HG03025 (cell line): ENCODE measurements at regions not wholly inside any gene's neighbourhood (a gene's known extent, or its start where the extent isn't known, plus 50 kb on each side); places are given as distances from the start of the nearest gene placed in this dataset.
"Not testable (repeated sequence)": the region's sequence is repeated elsewhere in the genome, so short reads cannot be mapped to it uniquely, and the experiment has no call there.

Experiments used
- ATAC-seq: cut with Tn5 transposase; IDR thresholded peaks from one replicate; pipeline ENCODE4 v1.9.1; 2021; ENCODE audit warnings: mild to moderate bottlenecking, moderate library complexity; ENCODE audit not compliant: unreplicated experiment, low FRiP score

DNA sequence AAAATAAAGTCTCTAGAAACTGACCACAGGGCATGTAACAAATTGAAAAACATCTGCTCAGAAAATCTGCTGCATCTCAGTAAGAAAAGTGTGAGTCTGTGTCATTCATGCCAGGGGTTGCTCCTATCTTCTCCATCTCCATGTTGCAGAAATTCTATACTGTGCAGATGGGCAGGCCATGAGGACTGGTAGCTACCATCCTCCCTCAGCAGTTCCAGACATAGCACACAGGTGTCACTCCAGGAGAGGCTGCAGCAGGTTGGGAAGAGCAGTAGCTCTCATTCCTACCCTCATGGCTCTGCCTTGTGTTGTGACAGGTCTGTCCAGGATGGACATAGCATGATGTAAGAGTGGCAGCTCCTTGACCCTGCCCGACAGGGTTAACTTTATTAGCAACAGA is 173.4 kb downstream of the NDUFS4 start:
- no peak for ATAC-seq

DNA sequence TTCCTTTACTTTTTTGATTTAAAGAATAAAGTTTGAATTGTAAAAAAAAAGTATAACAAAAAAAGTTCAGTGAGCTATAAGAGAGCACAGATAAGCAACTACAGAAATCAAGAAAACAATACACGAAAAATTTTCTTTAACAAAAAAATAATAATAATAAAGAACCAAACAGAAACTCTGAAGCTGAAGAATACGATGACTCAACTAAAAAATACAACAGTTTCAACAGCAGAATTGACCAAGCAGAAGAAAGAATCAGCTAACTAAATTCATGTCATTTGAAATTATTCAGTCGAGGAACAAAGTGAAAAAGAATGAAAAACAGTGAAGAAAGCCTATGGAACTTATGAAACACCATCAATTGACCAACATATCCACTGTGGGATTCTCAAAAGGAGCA is 177.7 kb downstream of the NDUFS4 start:
- no peak for ATAC-seq

DNA sequence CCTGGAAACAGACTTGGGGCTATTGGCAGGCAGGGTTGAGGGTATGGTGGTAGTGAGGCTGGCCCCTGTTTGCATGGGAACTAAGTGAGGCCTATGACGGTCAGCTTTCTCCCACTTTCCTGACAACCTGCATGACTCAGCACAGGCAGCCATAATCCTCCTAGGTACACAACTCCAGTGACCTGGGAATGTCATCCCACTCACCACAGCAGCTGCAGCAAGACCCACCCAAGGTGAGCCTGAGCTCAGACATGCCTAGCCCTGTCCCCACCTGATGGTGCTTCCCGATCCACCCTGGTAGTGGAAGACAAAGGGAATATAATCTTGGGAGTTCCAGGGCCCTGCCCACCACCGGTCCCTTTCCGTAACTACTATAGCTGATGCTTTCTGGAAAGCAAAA is 178.7 kb downstream of the NDUFS4 start:
- no peak for ATAC-seq

DNA sequence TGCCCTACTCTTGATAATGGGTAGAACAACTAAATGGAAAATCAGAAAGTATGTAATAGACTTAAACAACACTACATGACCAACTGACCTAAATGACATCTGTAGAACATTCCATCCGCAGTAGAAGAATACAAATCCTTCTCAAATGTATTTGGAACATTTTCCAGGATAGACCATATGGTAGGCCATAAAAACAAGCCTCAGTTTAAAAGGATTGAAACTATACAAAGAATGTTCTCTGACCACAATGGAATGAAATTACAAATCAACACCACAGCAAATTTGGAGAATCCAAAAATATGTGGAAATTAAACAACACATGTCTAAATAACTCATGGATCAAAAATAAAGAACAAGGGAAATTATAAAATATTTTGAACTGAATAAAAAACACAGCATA is 189.2 kb downstream of the NDUFS4 start:
- ATAC-seq = no peak

DNA sequence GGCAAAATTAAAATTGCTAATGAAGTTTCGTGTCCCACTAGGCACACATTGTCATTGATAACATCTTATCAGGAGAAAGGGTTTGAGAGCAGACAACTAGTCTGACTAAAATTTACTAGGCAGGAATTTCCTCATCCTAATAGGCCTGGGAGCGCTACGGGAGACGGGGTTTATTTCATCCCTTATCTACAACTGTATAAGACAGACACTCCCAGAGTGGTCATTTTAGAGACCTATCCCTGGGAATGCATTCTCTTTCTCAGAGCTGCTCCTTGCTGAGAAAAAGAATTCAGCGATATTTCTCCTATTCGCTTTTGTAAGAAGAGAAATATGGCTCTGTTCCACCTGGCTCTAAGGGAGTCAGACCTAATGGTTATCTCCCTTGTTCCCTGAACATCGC is 191.8 kb downstream of the NDUFS4 start:
- ATAC-seq = not testable (repeated sequence)

DNA sequence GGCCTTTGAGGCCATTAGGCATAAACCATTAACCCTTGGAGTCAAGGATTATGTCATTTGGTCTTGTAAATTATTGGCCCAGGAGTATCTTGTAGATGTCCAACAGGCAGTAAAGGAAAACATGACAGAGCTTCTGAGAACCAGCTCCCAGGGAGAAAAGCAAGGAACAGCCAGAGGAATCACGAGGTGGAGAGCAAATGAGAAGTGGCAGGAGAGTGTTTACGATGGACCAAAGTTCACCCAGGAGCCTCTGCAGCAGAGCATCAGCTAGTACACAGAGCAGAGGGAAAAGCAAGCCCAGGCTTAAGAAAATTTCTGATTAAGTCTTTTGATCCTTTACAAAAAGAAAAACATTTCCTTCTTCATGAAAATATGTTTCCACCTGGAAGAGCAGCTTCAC is 206.2 kb downstream of the NDUFS4 start:
- no peak for ATAC-seq

DNA sequence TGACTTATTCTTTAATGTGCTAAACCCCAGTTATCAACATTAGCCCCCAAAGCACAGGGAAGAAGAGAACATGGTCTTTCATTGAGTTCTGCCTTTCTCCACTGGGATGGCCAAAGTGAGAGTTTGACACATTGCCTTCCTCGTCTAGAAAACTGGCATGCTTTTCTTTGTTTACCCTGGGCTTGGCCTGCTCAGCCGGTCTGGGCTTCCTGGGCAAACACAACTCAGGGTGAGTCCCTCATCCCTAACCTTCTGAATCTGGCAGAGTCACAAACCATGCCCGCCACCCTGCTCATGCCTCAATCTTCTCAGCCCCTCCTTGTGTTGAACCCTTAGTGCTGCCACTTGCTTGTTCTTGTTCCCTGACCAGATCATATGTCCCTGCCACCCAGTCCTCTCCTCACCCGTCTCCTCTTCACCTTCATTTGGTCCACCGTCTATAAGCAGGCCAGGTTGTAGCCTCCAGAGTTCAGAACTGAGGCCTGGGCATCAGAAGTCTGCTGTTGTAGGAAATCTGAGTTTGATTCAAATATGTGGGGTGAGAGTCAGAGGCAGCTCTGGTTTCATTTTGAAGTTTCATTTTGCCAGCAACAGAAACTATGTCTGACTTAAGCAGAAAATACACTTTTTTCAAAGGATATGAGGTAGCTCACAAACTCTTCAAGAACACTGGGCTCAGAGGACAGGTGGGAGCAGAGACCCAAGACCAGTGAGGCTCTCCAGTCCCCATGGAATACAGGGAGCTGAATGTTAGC is 217.6 kb downstream of the NDUFS4 start:
- peak; percentile 66 for ATAC-seq

DNA sequence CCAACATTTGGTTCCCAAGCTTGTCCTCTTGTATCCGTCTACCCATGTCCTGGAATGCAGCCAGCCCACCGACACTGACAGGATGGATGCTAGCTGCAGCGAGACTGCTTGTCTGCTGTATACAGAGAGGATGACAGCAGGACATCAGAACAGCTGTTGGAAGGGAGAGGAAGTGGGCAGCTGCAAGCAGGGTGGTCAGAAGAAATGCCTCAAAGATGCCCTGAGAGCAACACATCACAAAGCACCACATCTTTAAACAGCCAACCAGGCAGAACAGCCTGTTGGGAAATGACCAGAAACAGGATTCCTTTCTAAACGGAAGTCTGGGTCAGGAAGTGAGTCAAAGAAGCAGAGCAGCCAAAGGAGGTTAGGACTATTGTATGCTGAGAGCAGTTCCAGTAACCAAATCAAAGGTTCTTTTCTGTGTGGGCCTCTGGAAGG is 219.1 kb downstream of the NDUFS4 start:
- no peak for ATAC-seq

DNA sequence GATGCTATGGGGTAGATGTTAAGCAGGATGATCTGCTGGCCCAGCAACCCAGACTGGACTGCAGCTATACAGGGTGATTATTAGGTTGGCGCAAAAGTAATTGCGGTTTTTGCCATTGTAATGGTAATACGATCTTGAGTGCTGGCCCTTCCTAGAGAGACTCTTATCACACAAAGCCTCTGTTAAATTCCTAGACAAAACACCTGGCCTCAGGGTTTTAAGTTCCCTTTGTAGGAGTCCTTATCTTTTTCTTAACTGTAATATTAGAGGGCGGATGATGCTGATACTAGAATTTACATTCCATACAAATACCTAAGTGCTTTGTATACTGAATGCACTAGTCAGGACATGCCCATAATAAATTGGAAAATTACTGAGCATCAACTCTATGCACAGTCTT is 222.2 kb downstream of the NDUFS4 start:
- no peak for ATAC-seq

DNA sequence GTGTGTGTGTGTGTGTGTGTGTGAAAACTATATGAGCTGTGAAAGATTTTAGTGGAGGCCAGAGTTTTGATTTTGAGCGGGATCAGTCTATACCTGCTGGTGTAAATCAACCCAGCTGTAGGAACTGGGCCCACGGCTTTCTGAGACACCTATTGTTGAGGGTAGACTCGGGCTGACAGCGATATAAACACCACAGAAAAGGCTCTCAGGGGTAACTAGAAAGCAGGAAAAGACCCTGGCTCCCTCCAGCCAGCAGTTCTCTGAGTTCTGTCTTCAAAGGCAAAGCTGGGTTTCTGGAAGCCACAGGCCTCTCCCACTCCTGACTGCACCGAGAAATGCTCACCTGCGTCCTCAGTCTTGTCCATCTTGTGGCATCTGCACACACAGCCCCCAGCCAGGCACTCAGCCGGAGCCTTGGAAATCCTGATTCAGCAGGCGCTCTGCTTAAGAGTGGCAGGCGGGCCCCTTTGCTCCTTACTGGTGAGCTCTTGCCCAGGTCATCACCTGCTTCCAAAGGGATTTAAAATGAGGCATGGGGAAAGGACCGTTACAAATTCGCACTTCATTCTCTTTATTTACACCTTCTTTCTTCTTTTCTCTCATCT is 223.3 kb downstream of the NDUFS4 start:
- no peak for ATAC-seq

DNA sequence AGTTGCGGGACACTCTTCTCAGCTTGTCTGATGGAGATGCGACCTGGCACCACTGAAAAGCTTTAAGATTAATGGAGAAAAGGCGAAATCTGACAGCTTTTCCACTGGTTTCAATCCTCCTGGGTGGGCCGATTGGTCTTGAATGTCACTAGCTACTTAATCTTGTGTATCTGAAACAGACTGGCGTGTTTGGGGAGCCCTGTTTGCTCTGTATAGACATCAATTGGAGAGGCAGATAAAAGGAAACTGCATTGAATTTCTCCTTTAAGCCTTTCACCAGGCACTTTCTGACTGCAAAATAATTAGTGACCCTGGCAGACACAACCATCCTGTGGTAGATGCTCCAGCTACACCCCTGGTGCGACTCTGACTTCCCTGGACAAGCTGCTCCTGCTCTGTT is 224.2 kb downstream of the NDUFS4 start:
- ATAC-seq = no peak

DNA sequence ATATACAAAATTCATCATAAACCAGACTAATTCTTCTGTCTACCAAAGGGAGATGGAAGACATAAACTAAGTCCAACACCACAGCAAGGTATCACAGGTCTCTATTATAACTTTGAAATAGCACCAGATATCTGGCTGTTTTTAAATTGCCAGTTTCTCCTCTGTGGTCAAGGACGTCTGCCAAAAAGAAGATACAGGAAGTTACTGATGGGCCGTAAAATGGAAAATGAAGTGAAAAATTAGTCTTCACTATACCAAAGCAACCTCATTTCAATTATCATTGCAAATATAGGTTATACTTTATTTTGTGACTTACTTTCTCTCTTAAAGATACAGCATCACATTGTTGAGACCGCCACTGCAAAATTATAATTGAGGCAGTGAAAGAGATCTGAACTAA is 225.5 kb downstream of the NDUFS4 start:
- no peak for ATAC-seq

DNA sequence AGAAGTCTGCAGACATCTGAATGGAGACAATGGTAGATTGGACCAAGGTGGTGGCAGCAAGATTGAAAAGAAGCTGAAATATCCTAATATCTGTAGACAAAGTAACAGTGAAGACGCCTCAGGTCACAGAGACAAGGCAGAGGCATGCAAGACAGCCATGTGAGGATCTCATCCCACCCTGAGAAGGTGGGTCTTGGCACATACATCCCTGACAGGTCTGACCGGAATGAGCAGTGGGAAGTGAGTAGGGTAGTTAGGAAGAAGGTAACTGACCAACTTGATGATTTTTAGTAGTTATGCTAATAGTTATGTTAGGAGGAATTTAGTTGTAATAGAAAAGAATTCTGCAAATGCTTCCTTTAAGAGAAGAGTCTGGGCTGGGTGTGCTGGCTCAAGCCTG is 229.6 kb downstream of the NDUFS4 start:
- ATAC-seq = no peak

DNA sequence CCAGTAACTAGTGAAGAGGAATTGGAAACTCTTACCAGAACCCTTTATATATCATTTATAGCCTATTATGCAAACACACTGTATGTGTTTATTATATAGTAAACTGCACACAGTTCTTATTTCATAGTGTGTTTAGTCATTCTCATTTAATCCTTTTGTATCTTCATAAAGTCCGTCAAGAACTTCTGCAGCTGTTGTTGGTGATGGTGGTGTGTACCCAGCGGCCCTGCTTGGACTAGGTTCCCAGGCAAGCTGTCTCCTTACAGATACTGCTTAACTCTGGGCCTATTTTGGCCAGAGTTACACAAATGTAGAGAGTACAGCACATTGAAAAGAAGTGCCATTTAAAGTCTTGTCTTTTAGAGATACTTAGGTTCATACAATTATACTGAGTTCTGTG is 231.9 kb downstream of the NDUFS4 start:
- ATAC-seq = no peak

DNA sequence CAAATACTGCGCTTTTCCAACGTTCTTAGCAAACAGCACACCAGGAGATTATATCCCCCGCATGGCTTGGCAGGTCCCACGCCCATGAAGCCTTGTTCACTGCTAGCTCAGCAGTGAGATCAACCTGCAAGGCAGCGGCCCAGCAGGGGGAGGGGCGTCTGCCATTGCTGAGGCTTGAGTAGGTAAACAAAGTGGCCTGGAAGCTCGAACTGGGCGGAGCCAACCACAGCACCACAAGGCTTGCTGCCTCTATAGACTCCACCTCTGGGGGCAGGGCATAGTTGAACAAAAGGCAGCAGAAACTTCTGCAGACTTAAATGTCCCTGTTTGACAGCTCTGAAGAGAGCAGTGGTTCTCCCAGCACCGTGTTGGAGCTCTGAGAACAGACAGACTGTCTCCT is 239.2 kb downstream of the NDUFS4 start:
- not testable (repeated sequence) for ATAC-seq

DNA sequence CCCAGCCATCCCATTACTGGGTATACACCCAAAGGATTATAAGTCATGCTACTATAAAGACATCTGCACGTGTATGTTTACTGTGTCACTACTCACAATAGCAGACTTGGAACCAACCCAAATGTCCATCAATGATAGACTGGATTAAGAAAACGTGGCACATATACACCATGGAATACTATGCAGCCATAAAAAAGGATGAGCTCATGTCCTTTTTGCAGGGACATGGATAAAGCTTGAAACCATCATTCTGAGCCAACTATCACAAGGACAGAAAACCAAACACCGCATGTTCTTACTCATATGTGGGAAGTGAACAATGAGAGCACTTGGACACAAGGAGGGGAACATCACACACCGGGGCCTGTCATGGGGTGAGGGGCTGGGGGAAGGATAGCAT is 248.0 kb downstream of the NDUFS4 start:
- not testable (repeated sequence) for ATAC-seq

DNA sequence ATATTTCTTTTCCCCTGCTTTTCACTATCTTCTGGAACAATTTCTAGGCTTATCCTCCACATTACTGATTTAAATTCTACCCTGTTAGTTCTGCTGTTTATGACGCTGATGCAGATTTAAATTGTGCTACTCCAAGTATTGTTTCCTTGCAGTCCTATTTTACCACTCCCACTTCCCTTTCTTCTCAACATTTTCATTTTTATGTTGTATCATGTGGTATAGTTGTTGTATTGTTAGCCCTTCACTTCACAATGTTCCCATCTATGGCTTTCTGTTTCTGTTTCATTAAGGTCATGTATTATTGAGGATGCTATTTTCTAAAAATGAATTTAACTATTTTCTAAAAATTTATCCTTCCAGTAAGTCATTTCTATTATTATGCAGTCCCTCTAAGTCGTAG is 254.4 kb downstream of the NDUFS4 start:
- ATAC-seq = no peak

DNA sequence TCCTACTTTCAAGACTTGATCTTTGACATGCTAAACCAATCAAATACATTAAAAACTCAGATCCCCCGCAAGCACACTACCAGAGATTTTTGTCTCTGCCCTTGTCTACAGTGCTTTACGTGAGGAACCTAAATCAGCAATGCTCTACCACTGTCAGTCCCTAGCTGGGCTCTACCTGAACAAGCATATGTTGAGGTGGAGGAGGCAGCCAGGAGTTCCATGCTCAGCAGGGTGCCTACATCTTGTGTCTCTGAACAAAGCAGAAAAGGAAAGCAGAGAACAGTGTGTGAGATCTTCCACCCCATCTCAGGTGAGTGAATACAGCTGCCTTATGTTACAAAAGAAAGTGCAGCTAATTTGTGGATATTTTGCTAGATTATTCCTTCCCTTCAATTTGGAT is 255.0 kb downstream of the NDUFS4 start:
- no peak for ATAC-seq

DNA sequence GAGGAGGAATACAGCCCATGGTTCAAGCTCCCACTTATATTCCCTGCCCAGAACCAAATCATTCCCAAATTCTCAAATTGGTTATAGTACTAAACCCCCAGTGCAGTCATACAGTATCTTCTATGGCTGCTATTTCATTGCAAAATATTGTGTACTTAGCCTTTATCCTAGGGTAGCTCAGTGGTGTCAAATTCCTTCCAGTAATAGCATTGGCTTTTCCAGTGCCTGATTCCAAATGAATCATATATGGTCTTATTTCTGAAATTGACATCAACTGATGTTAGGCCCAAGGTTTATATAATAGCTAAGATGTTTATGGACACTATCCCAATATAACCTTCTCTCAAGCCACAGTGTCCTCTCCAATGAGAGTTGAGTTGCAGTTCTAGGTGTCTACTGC is 256.7 kb downstream of the NDUFS4 start:
- no peak for ATAC-seq

DNA sequence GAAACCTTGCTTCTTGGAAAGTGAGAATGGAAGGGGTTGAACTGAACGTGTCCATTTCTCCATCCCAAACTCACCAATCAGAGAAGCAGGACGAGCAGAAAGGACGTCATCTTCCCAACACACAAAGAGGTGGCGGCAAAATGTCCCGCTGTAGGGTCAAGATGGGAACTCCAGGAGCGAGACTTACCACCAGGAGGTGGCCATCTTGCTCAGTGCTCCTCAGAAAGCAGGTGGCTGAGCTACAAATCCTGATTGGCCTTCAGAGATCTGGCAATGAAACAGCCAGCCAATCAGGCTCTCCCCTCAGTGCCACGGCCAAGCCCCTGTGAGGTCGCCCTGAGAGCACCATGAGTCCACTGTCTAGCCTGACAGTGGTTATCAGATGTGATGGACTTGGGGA is 259.0 kb downstream of the NDUFS4 start:
- no peak for ATAC-seq

DNA sequence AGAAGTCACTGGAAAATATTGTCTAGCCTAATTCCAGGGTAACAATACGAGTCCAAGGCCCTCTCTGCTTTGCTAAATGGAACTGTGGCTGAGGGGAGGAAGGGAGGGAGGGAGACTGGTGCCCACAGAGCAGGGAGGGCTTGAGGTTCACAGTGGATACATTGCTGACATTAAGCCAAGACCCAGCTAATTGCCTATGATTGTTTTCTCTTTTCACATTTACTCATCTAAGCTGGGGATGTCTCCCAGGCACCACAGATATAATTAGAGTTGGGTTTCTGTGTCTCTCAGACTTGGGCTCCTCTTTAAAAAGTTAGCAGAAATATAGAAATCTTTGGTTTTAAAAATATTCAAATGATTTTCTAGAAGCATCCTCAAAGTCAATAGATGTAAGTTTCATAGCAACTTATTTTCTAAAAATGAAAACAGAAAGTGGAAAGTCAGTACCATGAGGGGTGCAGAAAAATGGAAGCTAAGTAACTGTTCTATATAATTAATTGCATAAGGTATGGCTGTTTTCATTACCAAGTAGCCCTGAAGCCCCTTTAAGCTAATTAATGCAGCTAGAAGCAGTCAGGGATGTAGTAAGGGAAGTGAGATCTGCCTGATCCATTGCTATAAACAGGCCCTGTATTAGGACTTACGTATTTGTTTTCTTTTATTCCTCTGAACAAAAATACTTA is 259.8 kb downstream of the NDUFS4 start:
- ATAC-seq = peak; percentile 53

DNA sequence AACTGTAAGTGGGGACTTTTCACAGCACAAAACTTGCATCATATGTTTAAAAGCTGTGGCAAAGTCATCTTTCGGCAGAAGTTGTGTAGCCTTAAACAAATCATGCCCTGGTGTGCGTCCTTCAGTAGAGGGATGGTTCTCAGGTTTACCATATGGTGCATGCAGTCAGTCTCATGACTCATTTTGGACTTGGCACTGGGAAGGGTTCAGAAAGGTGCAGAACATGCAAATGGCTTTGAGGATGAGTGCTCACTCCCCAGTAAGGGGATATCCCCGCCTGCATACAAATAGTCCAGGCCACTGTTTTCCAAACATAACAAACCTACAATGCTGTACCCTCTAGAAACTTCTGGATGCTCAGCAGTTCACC is 260.3 kb downstream of the NDUFS4 start:
- peak; percentile 78 for ATAC-seq
